ENCODE measurements at regions not wholly inside any gene's neighbourhood (a gene's known extent, or its start where the extent isn't known, plus 50 kb on each side); places are given as distances from the start of the nearest gene placed in this dataset.

DNA sequence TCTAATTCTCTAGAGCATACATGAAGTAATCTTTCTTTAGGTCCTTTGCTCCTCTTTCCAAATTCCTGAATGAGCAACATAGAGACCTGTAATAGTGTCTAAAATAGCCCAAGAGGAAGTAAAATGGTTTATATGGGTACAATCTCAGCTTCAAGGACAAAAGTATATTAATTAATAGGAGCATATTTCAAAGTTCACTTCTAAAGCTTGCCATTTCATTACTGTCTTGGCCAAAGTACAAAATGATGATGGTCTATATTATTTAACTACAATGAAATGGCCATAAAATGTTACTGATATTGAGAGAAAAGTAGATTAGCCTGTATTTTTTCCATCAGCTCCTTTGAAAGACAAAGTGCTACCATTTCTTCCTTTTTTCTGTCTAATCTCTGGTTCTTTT is 410.4 kb upstream of the NOVA1 start:
- Mint-ChIP-seq H3K9me3 (peaks cover 17% of the 10 kb centered on the region), H3K27ac (no peak overlapping the region), H3K4me1 (no peaks in the 10 kb centered on the region), H3K27me3 (no peaks in the 10 kb centered on the region), H3K36me3 (no peaks in the 10 kb centered on the region), H3K4me3 (no peak overlapping the region)
- no peak for DNase-seq

DNA sequence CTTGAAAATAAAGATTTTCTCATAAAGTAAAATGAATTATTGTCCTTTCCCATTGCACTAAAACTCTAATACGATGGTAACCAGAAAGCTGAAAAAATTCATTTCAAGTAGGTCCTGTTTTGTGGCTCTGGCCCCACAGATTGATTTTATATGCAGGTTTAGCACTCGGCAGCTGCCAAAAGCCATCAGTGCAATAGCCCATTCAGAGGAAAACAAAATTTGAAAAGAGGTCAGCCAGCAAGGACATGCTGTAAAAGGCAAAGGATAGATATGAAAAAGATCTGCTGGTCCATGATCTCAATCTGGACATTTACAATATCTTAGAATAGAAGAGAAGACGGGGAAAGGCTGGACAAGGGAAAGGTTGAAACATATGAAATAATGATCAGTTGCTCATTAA is 414.8 kb upstream of the NOVA1 start:
- no peaks in the 10 kb centered on the region for H3K4me1 Mint-ChIP-seq
- H3K9me3 Mint-ChIP-seq = peaks cover 8% of the 10 kb centered on the region

DNA sequence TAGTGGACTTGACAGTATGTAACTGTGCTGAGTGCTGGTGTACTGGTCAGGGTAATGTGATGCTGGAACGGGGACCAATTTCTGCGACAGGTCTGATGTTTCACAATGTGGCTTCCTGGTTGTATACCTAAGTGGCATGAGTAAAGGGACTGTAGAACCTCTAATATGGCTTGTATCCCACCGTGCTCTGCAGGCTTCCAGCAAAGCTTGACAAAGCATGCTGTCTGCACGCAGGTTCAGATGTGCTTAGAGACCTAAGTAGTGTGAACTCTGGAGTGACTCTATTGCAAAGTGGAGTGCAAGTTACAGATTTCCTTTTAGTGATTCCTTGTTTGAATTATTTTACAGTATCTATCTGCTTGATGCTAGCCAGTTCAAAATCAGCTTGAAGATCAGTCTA is 415.8 kb upstream of the NOVA1 start:
- Mint-ChIP-seq H3K36me3 (no peaks in the 10 kb centered on the region), H3K9me3 (peaks cover 7% of the 10 kb centered on the region), H3K4me1 (no peaks in the 10 kb centered on the region), H3K27ac (no peak overlapping the region), H3K27me3 (no peaks in the 10 kb centered on the region), H3K4me3 (no peak overlapping the region)
- DNase-seq = no peak

More for the DNA sequence above, 414.8 kb upstream of the NOVA1 start:
- no peak overlapping the region for H3K4me3 Mint-ChIP-seq
- no peak for DNase-seq
- H3K27ac Mint-ChIP-seq = no peak overlapping the region
- no peaks in the 10 kb centered on the region for H3K36me3 Mint-ChIP-seq
- no peaks in the 10 kb centered on the region for H3K27me3 Mint-ChIP-seq

DNA sequence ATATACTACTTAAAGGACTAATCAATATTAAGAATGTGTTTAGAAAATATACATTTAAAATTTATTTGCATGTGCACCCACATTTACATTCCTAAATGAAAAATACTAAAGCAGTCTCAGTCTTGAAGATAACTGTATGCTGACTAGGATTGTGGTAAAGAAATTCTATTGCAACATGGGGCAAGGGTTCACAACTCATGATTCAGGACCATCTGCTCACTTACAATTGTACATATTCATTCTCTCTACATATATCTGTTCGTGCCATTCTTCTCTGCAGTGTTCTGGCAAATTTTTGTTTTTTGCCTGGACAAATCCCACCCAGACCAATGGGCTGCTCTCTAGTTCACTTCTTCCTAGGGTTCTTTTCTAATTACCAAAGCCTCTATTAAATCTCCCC is 417.2 kb upstream of the NOVA1 start:
- no peak overlapping the region for H3K27ac Mint-ChIP-seq
- H3K9me3 Mint-ChIP-seq = peaks cover 1% of the 10 kb centered on the region
- H3K36me3 Mint-ChIP-seq = no peaks in the 10 kb centered on the region
- DNase-seq = no peak
- no peaks in the 10 kb centered on the region for H3K27me3 Mint-ChIP-seq
- no peaks in the 10 kb centered on the region for H3K4me1 Mint-ChIP-seq
- no peak overlapping the region for H3K4me3 Mint-ChIP-seq

DNA sequence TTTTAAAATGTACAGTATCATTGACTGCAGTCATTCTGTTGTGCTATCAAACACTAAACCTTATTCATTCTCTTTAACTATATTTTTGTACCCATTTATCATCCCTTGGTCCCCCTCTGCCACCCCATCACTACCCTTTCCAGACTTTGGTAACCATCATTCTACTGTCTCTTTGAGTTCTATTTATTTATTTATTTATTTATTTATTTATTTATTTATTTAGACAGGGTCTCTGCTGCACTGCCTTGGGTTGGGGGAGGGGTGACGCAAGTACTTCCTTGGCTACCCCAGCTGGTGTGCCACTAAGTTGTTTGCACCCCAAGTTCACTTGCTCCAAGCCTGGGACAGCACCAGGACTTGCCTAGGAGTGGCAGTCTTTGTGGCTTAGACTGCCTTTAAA is 427.8 kb upstream of the NOVA1 start:
- no peak for DNase-seq
- Mint-ChIP-seq H3K27me3 (no peaks in the 10 kb centered on the region), H3K4me1 (no peaks in the 10 kb centered on the region), H3K9me3 (peaks cover 2% of the 10 kb centered on the region), H3K36me3 (no peaks in the 10 kb centered on the region), H3K4me3 (no peak overlapping the region), H3K27ac (no peak overlapping the region)

DNA sequence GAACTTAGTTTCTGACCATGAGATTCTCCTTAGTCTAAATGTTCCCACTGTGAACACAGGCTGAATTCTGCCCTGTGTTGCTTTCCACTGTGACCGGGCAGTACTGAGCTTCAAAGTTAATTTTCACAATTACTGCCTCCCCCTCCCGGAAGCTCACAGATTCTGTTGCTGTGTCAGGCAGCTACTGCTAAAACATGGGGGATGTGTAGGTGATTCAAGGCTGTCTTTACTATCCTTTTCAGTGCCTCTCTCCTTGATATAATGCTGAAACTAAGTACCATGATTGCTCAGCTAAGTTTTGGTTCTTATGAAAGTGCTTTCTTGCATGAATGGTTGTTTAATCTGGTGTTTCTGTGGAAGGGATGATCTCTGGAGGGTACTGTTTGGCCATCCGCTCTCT is 428.3 kb upstream of the NOVA1 start:
- H3K27ac Mint-ChIP-seq = no peak overlapping the region
- no peak for DNase-seq
- peak overlapping the region; percentile 8 for H3K4me3 Mint-ChIP-seq
- H3K9me3 Mint-ChIP-seq = peaks cover 4% of the 10 kb centered on the region
- H3K36me3 Mint-ChIP-seq = no peaks in the 10 kb centered on the region
- no peaks in the 10 kb centered on the region for H3K4me1 Mint-ChIP-seq
- no peaks in the 10 kb centered on the region for H3K27me3 Mint-ChIP-seq

DNA sequence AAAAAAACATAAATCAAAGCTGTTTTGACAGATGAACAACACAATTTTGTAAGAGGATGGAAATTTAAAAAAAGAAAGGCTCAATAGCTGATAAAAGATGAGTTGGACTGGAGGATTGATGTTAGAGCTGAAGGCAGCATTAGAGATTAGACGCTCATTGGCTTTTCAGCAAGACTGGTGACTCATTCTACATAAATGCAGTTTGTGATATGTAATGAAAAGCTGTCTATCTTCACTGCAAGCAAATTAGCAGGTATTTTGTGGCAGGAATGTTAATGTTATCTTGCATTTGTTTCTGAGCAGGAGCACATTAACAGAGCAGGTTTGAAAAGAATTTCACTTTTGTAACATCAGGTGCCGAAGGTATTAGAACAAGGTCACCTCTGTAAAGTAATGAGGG is 442.7 kb upstream of the NOVA1 start:
- Mint-ChIP-seq H3K27me3 (no peaks in the 10 kb centered on the region), H3K27ac (no peak overlapping the region), H3K4me1 (no peaks in the 10 kb centered on the region), H3K36me3 (no peaks in the 10 kb centered on the region), H3K9me3 (no peaks in the 10 kb centered on the region), H3K4me3 (no peak overlapping the region)
- no peak for DNase-seq

DNA sequence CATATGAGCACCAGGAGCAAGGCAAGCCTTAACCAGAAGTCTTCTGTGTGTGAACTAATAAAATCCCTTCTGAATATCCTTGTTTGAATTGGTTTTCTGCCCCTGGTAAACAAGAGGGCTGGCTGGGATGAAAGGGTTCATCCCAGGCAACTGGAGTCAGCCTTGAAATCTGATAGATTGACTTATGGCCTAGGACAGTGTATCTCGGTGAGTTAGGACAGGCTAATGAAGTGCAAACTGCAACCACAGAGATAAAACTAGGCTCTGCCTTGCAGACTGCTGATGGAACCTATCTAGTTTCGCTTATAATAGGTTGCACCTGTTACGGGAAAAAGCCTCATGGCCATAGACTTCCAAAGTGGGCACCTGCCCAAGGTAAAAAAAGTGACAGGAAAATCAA is 451.9 kb upstream of the NOVA1 start:
- no peaks in the 10 kb centered on the region for H3K27me3 Mint-ChIP-seq
- no peak overlapping the region for H3K4me3 Mint-ChIP-seq
- H3K27ac Mint-ChIP-seq = no peak overlapping the region
- H3K9me3 Mint-ChIP-seq = peaks cover 12% of the 10 kb centered on the region
- no peaks in the 10 kb centered on the region for H3K36me3 Mint-ChIP-seq
- H3K4me1 Mint-ChIP-seq = no peaks in the 10 kb centered on the region
- DNase-seq = no peak

DNA sequence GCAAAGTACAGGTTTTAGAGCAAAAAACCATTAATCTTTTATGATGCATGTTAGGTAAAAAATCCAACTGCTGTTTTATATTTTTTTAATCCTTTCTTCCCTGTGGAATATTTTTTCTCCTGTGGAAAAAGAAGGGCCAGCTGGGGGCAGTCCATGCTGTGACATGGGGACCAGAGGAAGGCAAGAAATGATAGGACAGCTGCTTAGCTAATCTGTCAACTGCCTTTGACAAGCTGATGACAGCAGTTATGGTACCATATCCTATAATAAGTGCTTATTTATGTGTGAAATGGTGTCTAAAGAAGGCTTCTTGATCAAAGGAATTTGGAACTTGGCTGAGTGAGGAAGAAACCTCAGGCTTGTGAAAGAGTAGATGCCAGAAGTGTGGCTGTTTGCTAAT is 452.4 kb upstream of the NOVA1 start:
- Mint-ChIP-seq H3K9me3 (peaks cover 12% of the 10 kb centered on the region), H3K27me3 (no peaks in the 10 kb centered on the region), H3K27ac (no peak overlapping the region), H3K4me1 (no peaks in the 10 kb centered on the region), H3K4me3 (no peak overlapping the region), H3K36me3 (no peaks in the 10 kb centered on the region)
- DNase-seq = no peak

DNA sequence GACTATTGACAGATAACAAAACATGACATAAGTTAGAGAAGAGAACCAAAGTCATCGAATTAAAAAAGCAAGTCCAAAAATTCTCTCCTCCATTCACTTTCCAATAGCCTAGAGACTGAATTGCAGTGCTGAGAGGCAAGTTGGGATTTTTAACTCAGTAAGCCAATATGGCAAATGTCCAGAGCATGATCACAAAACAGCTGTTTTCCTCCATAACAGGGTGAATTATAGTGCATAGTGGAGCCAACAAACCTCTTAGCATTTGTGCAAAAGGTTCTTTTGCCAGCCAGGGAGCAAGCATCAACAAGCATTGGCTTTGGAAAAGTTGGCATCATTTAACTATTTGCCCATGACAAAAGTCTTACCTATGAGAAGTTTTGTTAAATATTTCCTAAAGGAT is 458.8 kb upstream of the NOVA1 start:
- Mint-ChIP-seq H3K36me3 (no peaks in the 10 kb centered on the region), H3K9me3 (peaks cover 12% of the 10 kb centered on the region), H3K4me3 (no peak overlapping the region), H3K27me3 (no peaks in the 10 kb centered on the region), H3K4me1 (no peaks in the 10 kb centered on the region), H3K27ac (no peak overlapping the region)
- no peak for DNase-seq

DNA sequence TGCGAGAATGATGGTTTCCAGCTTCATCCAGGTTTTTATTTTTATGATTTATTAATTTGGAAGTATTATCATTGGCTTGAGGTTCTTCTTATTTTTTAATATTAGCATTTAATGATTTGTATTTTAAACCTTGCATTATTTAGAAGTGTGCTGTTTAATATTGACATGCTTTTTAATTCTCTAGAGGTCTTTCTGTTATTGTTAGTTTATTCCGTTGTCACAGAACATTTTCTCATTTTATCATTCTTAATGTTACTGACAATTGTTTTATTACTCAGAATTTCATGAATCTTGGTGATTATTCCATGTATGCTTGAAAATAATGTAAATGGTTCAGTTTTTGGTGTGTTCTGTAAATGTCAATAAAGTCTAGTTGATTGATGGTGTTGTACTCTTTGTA is 463.5 kb upstream of the NOVA1 start:
- Mint-ChIP-seq H3K27me3 (no peaks in the 10 kb centered on the region), H3K27ac (no peak overlapping the region), H3K36me3 (no peaks in the 10 kb centered on the region), H3K4me1 (no peaks in the 10 kb centered on the region), H3K4me3 (no peak overlapping the region), H3K9me3 (no peaks in the 10 kb centered on the region)
- no peak for DNase-seq

DNA sequence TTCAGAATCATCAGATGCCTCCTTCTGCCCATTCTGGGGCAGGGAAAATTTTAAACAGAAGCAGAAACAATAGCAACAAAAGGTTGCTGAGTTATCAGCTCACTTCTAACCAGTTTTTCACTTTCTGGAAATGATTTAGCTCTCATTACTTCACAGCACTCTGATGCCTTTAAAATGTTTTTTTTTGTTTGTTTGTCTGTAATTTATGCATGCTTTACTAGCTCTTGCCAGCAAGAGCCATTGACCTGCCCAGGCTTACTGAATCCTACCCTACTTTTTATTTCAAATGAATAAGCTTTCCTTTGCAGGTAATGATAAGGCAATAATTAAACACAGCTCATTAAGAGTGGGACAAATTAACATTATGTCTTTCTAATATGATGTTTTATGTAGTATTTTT is 466.1 kb upstream of the NOVA1 start:
- no peak for DNase-seq

DNA sequence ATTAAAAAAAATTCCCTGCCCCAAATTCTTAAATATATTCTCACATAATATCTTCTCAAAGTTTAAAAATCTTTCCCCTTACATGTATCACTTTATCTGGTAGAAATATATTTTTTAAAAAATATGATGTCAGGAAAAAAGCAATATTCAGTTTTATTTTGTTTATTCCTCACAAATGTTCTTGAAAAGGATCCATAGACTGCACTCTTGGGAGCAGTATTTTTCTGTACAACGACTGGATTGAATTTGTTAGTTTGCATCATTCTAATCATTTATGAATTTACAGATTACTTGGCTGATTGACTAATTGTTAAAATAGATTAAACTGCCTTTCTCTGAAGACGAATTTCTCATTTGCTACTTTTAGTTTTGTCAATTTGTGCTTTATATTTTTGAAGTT is 468.1 kb upstream of the NOVA1 start:
- Mint-ChIP-seq H3K36me3 (no peaks in the 10 kb centered on the region), H3K4me3 (no peak overlapping the region), H3K9me3 (peaks cover 3% of the 10 kb centered on the region), H3K27me3 (no peaks in the 10 kb centered on the region), H3K4me1 (no peaks in the 10 kb centered on the region), H3K27ac (no peak overlapping the region)
- no peak for DNase-seq

More for the DNA sequence above, 466.1 kb upstream of the NOVA1 start:
- no peak overlapping the region for H3K4me3 Mint-ChIP-seq
- H3K27me3 Mint-ChIP-seq = no peaks in the 10 kb centered on the region
- H3K36me3 Mint-ChIP-seq = no peaks in the 10 kb centered on the region
- no peaks in the 10 kb centered on the region for H3K4me1 Mint-ChIP-seq
- no peak overlapping the region for H3K27ac Mint-ChIP-seq
- peaks cover 2% of the 10 kb centered on the region for H3K9me3 Mint-ChIP-seq

DNA sequence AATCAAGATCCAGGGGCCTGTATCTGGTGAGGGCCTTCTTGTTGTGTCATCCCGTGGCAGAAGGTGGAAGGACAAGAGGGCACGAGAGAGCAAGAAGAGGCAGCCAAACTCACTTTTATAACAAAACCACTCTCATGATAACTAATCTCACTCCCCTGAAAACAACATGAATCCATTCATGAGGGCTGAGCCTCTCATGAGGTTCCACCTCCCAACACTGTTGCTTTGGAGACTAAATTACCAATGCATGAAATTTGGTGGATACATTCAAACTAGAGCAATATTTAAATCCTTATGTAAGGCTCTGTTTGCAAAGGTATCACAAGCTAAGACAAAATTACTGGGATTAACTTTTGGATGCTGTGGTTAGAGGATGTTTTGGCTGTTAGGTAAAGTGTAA is 470.1 kb upstream of the NOVA1 start:
- no peaks in the 10 kb centered on the region for H3K36me3 Mint-ChIP-seq
- DNase-seq = no peak
- H3K4me1 Mint-ChIP-seq = no peaks in the 10 kb centered on the region
- no peaks in the 10 kb centered on the region for H3K27me3 Mint-ChIP-seq
- no peak overlapping the region for H3K27ac Mint-ChIP-seq
- H3K4me3 Mint-ChIP-seq = no peak overlapping the region
- peaks cover 5% of the 10 kb centered on the region for H3K9me3 Mint-ChIP-seq

DNA sequence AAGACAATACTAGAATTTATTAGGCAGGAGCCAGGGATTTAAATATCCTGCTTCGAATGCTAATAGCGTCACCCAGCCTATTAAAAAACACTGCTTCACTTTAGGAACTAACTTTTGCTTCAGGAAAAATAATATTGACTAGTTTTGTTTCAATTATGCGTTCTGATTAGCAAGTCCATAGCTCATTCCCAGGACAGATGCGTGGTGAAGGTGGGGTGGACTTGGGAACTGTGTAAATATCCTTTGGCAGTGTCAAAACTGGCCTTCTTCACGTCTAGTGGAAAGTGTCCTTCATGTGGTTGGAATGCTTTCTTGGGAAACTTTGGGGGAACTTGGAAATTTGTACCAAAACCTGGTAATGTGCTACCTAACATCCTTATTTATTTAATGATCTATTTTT is 474.8 kb upstream of the NOVA1 start:
- Mint-ChIP-seq H3K4me1 (no peaks in the 10 kb centered on the region), H3K27me3 (no peaks in the 10 kb centered on the region), H3K4me3 (no peak overlapping the region), H3K9me3 (peaks cover 13% of the 10 kb centered on the region), H3K36me3 (no peaks in the 10 kb centered on the region), H3K27ac (no peak overlapping the region)
- no peak for DNase-seq

DNA sequence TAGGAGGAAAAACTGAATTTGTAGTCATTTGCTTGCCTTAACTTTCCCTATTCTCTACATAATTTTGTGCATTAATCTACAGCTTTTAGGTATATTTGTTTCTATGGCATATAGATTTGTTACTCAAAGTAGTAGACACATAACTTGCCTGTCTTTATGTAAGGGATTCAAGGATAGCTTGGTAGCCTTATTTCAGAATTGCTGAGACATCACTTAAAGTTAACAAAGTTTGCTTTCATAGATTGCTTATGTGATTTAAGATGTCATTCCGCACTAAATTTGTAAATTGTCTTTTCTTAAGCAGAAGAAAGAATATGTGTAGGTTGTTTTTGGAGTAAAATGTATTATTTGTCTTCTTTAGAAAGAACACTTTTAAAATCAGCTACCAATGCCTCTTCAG is 477.7 kb upstream of the NOVA1 start:
- Mint-ChIP-seq H3K36me3 (no peaks in the 10 kb centered on the region), H3K4me1 (no peaks in the 10 kb centered on the region), H3K27me3 (no peaks in the 10 kb centered on the region), H3K27ac (no peak overlapping the region), H3K9me3 (peaks cover 13% of the 10 kb centered on the region), H3K4me3 (no peak overlapping the region)
- DNase-seq = no peak

DNA sequence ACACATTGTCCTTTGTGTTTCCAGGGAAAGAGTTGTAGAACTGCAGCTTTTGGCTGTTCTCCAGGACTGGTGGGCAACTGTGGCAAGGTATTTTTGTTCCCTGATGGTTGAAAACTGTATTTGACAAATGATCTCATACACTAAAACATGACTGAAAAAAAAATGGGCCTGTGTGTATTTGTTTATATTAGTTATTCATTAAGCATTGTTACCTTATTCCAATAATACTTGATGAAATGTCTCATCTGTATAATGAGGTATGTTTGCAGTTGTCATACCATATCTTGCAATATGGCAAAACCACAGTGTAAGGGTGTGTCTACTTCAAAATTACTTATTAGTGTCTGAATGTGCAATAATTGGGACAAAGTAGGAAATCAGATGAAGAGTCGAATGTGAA is 479.4 kb upstream of the NOVA1 start:
- no peaks in the 10 kb centered on the region for H3K4me1 Mint-ChIP-seq
- H3K4me3 Mint-ChIP-seq = no peak overlapping the region
- H3K27ac Mint-ChIP-seq = no peak overlapping the region
- DNase-seq = no peak
- no peaks in the 10 kb centered on the region for H3K27me3 Mint-ChIP-seq
- H3K9me3 Mint-ChIP-seq = peaks cover 11% of the 10 kb centered on the region
- no peaks in the 10 kb centered on the region for H3K36me3 Mint-ChIP-seq

Measured in activated naive CD8-positive, alpha-beta T cell treated with anti-CD3 and anti-CD28 coated beads for 36 hours (primary cell).